Ecto neural progenitor cell (in vitro differentiated cells): ENCODE measurements at regions not wholly inside any gene's neighbourhood (a gene's known extent, or its start where the extent isn't known, plus 50 kb on each side); places are given as distances from the start of the nearest gene placed in this dataset.
"Not testable (repeated sequence)": the region's sequence is repeated elsewhere in the genome, so short reads cannot be mapped to it uniquely, and the experiment has no call there.

Experiments used
- DNase-seq: peaks from one replicate; pipeline ENCODE4 v3.0.0-alpha.2; 2018; ENCODE audit warnings: low spot score

GRCh38 chr1:243996223-243996622, 54.9 kb upstream of the ZBTB18 start:
- no peak for DNase-seq

GRCh38 chr1:243991650-243992049, 59.4 kb upstream of the ZBTB18 start:
- no peak for DNase-seq

- DNase-seq, result no peak
Measured at GRCh38 chr1:243984788-243985187, 66.3 kb upstream of the ZBTB18 start.

GRCh38 chr1:243982447-243983018, 68.5 kb upstream of the ZBTB18 start:
- no peak for DNase-seq

GRCh38 chr1:243980471-243980870, 70.6 kb upstream of the ZBTB18 start:
- DNase-seq, result no peak

GRCh38 chr1:243980071-243980470, 71.0 kb upstream of the ZBTB18 start:
- no peak for DNase-seq

GRCh38 chr1:243979396-243979795, 71.7 kb upstream of the ZBTB18 start:
- DNase-seq, result no peak

- no peak for DNase-seq
Measured at GRCh38 chr1:243977094-243977493, 74.0 kb upstream of the ZBTB18 start.

- DNase-seq, result no peak
Measured at GRCh38 chr1:243974451-243975292, 76.4 kb upstream of the ZBTB18 start.

- no peak for DNase-seq
Measured at GRCh38 chr1:243973169-243973568, 77.9 kb upstream of the ZBTB18 start.

GRCh38 chr1:243970077-243970476, 81.0 kb upstream of the ZBTB18 start:
- no peak for DNase-seq

GRCh38 chr1:243968413-243968812, 82.7 kb upstream of the ZBTB18 start:
- DNase-seq, result peak; percentile 30

GRCh38 chr1:243964915-243965314, 86.2 kb upstream of the ZBTB18 start:
- no peak for DNase-seq

GRCh38 chr1:243963571-243963970, 87.5 kb upstream of the ZBTB18 start:
- no peak for DNase-seq

- peak; percentile 32 for DNase-seq
Measured at GRCh38 chr1:243962541-243962940, 88.5 kb upstream of the ZBTB18 start.

GRCh38 chr1:243959998-243960397, 91.1 kb upstream of the ZBTB18 start:
- DNase-seq, result no peak

GRCh38 chr1:243957141-243957540, 93.9 kb upstream of the ZBTB18 start:
- DNase-seq, result no peak

GRCh38 chr1:243956450-243956849, 94.6 kb upstream of the ZBTB18 start:
- no peak for DNase-seq

GRCh38 chr1:243951207-243951606, 99.9 kb upstream of the ZBTB18 start:
- DNase-seq, result not testable (repeated sequence)

- no peak for DNase-seq
Measured at GRCh38 chr1:243950166-243950565, 100.1 kb upstream of the AKT3 start.

- DNase-seq, result no peak
Measured at GRCh38 chr1:243946946-243947345, 96.9 kb upstream of the AKT3 start.

- no peak for DNase-seq
Measured at GRCh38 chr1:243946253-243946652, 96.2 kb upstream of the AKT3 start.

GRCh38 chr1:243945727-243946126, 95.7 kb upstream of the AKT3 start:
- no peak for DNase-seq
